ENCODE measurements at regions not wholly inside any gene's neighbourhood (a gene's known extent, or its start where the extent isn't known, plus 50 kb on each side); places are given as distances from the start of the nearest gene placed in this dataset.

DNA sequence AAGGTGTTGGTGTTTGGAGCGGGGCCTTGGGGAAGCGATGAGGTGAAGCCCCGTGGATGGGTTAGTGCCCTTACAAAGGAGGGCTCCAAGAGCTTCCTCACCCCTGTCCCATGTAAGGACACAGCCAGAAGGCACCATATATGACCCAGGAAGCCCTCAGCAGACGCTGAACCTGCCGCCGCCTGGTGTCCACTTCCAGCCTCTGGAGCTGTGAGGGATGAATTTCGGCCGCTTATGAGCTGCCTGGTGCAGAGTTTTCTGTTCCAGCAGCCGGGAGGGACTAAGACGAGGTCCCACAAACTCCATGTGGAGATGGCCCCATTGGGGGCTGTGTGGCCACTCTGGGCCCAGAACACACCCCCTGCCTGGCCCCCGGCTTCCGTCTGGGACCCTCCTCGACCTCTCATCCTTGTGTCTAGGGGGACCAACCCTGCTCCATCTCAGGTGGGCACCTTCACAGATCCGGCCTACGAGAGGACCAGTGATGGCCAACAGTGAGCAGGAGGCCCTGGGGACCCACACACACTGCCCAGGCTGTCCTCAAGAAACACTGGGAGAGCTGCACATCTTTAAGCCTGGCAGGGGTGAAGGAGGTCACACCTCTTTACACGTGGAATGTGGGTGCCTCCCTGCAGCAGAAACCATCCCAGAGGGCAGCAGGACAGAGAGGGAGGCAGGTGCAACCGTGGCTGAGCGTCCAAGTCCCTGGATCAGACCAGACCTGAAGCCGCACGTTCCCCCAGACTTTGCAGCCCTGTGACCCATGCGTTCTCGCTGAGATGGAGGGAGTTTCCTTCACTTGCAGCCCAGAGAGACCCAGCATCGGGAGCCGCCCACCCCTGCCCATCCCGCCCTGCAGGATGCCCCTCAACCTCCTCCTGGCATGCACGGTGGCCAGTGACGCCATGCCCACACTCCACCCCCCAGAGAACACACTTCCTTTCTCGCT lies 96.1 kb downstream of the PDGFA start:
- Histone ChIP-seq H3K27ac (no peak overlapping the region), H3K4me1 (no peaks in the 10 kb centered on the region), H3K36me3 (no peaks in the 10 kb centered on the region), H3K9me3 (no peaks in the 10 kb centered on the region), H3K4me3 (no peak overlapping the region), H3K27me3 (ENCODE audit: low read depth) (no peaks in the 10 kb centered on the region)
- TF ChIP-seq, protein P1, sequence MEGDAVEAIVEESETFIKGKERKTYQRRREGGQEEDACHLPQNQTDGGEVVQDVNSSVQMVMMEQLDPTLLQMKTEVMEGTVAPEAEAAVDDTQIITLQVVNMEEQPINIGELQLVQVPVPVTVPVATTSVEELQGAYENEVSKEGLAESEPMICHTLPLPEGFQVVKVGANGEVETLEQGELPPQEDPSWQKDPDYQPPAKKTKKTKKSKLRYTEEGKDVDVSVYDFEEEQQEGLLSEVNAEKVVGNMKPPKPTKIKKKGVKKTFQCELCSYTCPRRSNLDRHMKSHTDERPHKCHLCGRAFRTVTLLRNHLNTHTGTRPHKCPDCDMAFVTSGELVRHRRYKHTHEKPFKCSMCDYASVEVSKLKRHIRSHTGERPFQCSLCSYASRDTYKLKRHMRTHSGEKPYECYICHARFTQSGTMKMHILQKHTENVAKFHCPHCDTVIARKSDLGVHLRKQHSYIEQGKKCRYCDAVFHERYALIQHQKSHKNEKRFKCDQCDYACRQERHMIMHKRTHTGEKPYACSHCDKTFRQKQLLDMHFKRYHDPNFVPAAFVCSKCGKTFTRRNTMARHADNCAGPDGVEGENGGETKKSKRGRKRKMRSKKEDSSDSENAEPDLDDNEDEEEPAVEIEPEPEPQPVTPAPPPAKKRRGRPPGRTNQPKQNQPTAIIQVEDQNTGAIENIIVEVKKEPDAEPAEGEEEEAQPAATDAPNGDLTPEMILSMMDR (IDR thresholded peaks at IDR 0.05), result no peak
- DNase-seq (peak; percentile 14), ATAC-seq (peak in 1 of 2 donors; percentile 6)
- intact Hi-C loops (cut with DNase I), result no loop called here

DNA sequence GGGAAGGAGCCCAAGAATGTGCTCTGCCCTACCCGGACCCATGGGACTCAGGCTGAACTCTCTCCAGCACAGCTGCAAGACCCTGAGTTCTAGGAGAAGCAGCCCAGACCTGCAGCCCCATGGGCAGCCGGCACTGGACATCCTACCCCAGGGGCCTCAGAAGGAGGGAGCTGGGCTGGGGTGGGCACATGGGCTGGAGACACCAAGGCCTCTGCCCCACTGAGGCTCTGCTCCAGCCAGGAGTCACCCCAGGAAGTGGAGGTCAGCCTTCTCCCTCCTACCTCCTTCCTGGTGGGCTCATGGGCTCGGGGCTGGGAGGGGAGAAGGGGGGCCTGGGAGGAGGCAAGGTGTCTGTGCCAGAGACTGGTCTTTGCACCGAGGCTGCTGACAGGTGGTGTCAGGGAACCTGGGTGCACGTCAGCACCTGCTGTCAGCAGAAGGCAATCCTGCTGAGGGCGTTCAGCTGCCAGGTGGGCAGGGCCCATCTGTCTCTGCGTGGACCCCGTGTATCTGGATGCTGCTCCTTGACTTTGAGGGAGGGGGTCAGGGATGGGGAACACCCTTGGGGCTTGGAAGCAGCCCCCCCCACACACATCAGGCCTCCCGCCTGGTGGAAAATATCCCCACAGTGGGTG lies 95.2 kb downstream of the PDGFA start:
- Histone ChIP-seq H3K36me3 (no peaks in the 10 kb centered on the region), H3K27ac (no peak overlapping the region), H3K9me3 (no peaks in the 10 kb centered on the region), H3K4me3 (no peak overlapping the region), H3K27me3 (ENCODE audit: low read depth) (no peaks in the 10 kb centered on the region), H3K4me1 (no peaks in the 10 kb centered on the region)
- ATAC-seq (peak in 1 of 2 donors; percentile 5), DNase-seq (no peak)
- intact Hi-C loops (cut with DNase I), result no loop called here
- TF ChIP-seq, protein P1 (IDR thresholded peaks at IDR 0.05), result no peak

GRCh38 chr7:424961-425793 lies 94.5 kb downstream of the PDGFA start:
- ATAC-seq, result no peak

GRCh38 chr7:425794-426188 lies 93.9 kb downstream of the PDGFA start:
- Histone ChIP-seq H3K27ac (no peak overlapping the region), H3K4me1 (no peaks in the 10 kb centered on the region), H3K9me3 (no peaks in the 10 kb centered on the region), H3K27me3 (ENCODE audit: low read depth) (no peaks in the 10 kb centered on the region), H3K4me3 (no peak overlapping the region), H3K36me3 (no peaks in the 10 kb centered on the region)
- ATAC-seq, result no peak
- DNase-seq, result no peak
- intact Hi-C loops (cut with DNase I), result no loop called here
- TF ChIP-seq, protein P1 (IDR thresholded peaks at IDR 0.05), result no peak

More at GRCh38 chr7:424961-425793, 94.5 kb downstream of the PDGFA start:
- no peak for DNase-seq
- H3K4me3 ChIP-seq, result no peak overlapping the region
- intact Hi-C loops (cut with DNase I), result no loop called here
- no peaks in the 10 kb centered on the region for H3K9me3 ChIP-seq
- no peaks in the 10 kb centered on the region for H3K36me3 ChIP-seq
- no peak overlapping the region for H3K27ac ChIP-seq
- TF ChIP-seq, protein P1 (IDR thresholded peaks at IDR 0.05), result no peak
- no peaks in the 10 kb centered on the region for H3K27me3 ChIP-seq (ENCODE audit: low read depth)
- no peaks in the 10 kb centered on the region for H3K4me1 ChIP-seq

- Histone ChIP-seq H3K27ac (no peak overlapping the region), H3K4me3 (no peak overlapping the region), H3K4me1 (no peaks in the 10 kb centered on the region), H3K9me3 (no peaks in the 10 kb centered on the region), H3K36me3 (no peaks in the 10 kb centered on the region), H3K27me3 (ENCODE audit: low read depth) (no peaks in the 10 kb centered on the region)
- DNase-seq (no peak), ATAC-seq (no peak)
- intact Hi-C loops (cut with DNase I), result no loop called here
- TF ChIP-seq, protein P1 (IDR thresholded peaks at IDR 0.05), result no peak
Measured at GRCh38 chr7:426510-426909, 93.1 kb downstream of the PDGFA start.

All from lower lobe of right lung (tissue), 2 donors.